ENCODE measurements at regions not wholly inside any gene's neighbourhood (a gene's known extent, or its start where the extent isn't known, plus 50 kb on each side); places are given as distances from the start of the nearest gene placed in this dataset.

DNA sequence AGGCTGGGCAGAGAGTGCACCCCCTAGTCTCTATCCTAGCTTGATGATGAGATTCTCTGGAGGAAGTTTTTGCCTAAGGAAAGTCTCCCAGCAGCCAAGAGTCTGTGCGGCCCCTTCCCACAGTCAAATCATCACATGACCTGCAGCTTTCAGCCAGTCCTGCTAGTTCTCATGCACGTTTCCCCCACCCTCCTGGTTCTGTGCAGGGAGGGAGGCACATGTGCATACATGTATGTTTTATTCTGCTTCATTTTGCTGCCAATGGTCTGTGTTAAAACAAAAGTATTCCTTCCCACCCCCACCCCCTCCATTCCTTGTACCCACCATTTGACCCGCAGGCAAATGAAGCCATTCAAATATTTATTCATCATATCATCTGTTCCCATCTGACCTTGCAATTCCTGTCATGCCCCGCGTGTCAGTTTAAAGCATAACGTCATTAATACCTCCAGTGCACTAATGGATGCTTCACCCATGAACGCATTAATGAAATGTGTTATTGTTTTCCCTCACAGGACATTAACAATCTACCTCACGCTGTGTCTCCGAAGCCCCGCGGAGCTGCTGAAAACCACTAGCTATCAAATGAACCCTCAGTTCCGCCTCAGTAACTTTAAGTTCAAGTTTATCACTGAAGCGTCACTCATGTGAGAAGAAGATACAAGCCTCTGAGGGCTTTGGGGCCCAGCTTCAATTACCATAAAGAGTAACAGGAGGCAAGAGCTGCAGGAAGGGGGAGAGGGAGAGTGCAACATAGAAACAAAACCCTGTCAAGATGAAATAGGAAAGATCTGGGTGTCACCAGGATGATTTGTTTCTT is 139.6 kb downstream of the RASEF start:
- no peak for DNase-seq
- in situ Hi-C loops (cut with MboI; ENCODE audit: low pct_unique_long_range_greater_than_20kb, low sequenced_read_pairs) = no loop called here

DNA sequence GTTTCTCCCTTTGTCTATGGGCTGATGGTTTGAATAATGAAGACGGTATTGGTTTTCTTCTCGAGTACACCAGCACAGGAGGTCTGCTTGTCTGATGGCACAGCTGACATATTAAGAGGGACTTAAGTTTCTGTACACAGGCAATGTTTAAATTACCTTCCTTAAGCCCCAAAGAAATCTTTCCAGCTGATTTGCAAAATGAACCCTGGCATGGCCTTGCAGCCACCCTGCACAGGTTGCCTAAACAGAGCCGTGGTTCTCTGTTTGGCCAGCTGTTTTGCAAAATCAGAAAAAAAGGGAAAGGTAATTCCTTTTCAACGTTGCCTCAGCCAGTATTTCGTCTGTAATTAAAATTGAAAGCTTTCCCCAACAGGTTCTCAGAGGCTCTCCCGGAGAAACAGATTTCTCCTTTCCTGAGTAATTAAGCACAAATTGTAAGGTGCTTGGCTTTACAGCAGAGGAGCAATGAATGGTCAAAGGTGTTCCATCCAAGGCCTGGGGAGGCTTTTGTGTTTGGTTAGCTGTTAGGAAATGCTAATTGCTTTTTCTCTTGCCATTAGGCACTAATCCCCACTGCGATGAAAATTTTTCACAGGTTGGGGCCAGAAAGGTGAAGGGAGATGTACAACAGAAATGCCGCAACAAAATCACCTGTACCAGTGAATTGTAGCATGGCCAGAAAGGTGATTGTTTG is 138.9 kb downstream of the RASEF start:
- in situ Hi-C loops (cut with MboI; ENCODE audit: low pct_unique_long_range_greater_than_20kb, low sequenced_read_pairs) = no loop called here
- no peak for DNase-seq
